Loucy (cell line): ENCODE measurements at regions not wholly inside any gene's neighbourhood (a gene's known extent, or its start where the extent isn't known, plus 50 kb on each side); places are given as distances from the start of the nearest gene placed in this dataset.

Experiments
- H2AFZ ChIP-seq: fragments of 200-600 bp; sonication (generic); 2 replicates; pipeline ENCODE4 v1.6.0; 2016; ENCODE audit warnings: antibody characterized with exemption, mild to moderate bottlenecking, low read length, moderate library complexity
- H3F3A ChIP-seq: fragments of 200-600 bp; 2 replicates; pipeline ENCODE4 v1.6.0; 2016; ENCODE audit warnings: antibody characterized with exemption, low read depth, mild to moderate bottlenecking
- H3K27me3 ChIP-seq: fragments of 200-600 bp; sonication (generic); 2 replicates; pipeline ENCODE4 v1.6.1; 2014; ENCODE audit warnings: low read length, mild to moderate bottlenecking; ENCODE audit not compliant: insufficient read depth, poor library complexity, severe bottlenecking
- H3K36me3 ChIP-seq: fragments of 200-600 bp; sonication (generic); 2 replicates; pipeline ENCODE4 v1.6.1; 2016; ENCODE audit warnings: low read length; ENCODE audit not compliant: insufficient read depth
- H3K4me1 ChIP-seq: fragments of 200-600 bp; sonication (generic); 2 replicates; pipeline ENCODE4 v1.5.1; 2014; ENCODE audit warnings: low read length, mild to moderate bottlenecking; ENCODE audit not compliant: insufficient read depth, poor library complexity, severe bottlenecking
- H3K4me2 ChIP-seq: fragments of 200-600 bp; sonication (generic); 2 replicates; pipeline ENCODE4 v1.6.0; 2014; ENCODE audit warnings: antibody characterized with exemption, low read length, low read depth, mild to moderate bottlenecking; ENCODE audit not compliant: poor library complexity, severe bottlenecking
- H3K4me3 ChIP-seq: fragments of 200-600 bp; sonication (generic); 2 replicates; pipeline ENCODE4 v1.5.1; 2014; ENCODE audit warnings: low read length, mild to moderate bottlenecking, mixed read lengths; ENCODE audit not compliant: poor library complexity, severe bottlenecking
- H3K79me2 ChIP-seq: fragments of 200-600 bp; sonication (generic); 2 replicates; pipeline ENCODE4 v1.6.1; 2014; ENCODE audit warnings: low read length; ENCODE audit not compliant: insufficient read depth
- H3K9ac ChIP-seq: fragments of 200-600 bp; sonication (generic); 2 replicates; pipeline ENCODE4 v1.6.0; 2014; ENCODE audit warnings: mild to moderate bottlenecking, low read depth, low read length, moderate library complexity; ENCODE audit not compliant: poor library complexity, severe bottlenecking
- H3K9me2 ChIP-seq: fragments of 200-600 bp; sonication (generic); replicated peaks from 2 replicates; pipeline ENCODE4 v1.6.1; 2016; ENCODE audit warnings: low read depth, low read length, mixed read lengths
- H3K9me3 ChIP-seq: fragments of 200-600 bp; sonication (generic); 2 replicates; pipeline ENCODE4 v1.6.1; 2014; ENCODE audit warnings: mild to moderate bottlenecking, antibody characterized with exemption, low read length, low read depth; ENCODE audit not compliant: insufficient read depth
- H4K20me1 ChIP-seq: fragments of 200-600 bp; sonication (generic); 2 replicates; pipeline ENCODE4 v1.6.0; 2014; ENCODE audit warnings: antibody characterized with exemption, low read length, mild to moderate bottlenecking; ENCODE audit not compliant: insufficient read depth, poor library complexity, severe bottlenecking
- EZH2phosphoT487 ChIP-seq: fragments of 200-600 bp; IDR thresholded peaks from 2 replicates; pipeline ENCODE4 v1.6.1; 2018; ENCODE audit warnings: antibody characterized with exemption, mild to moderate bottlenecking, moderate library complexity, borderline replicate concordance
- TF ChIP-seq, protein P1 (sequence below): fragments of 200-600 bp; sonication (generic); conservative IDR thresholded peaks from 2 replicates; pipeline ENCODE4 v1.5.1; 2014; ENCODE audit warnings: mild to moderate bottlenecking, antibody characterized with exemption, low read length

- Histone ChIP-seq H3K36me3 (no peaks in the 10 kb centered on the region), H4K20me1 (no peaks in the 10 kb centered on the region), H3K79me2 (no peaks in the 10 kb centered on the region), H3K27me3 (peaks cover 7% of the 10 kb centered on the region), H3K4me2 (no peak overlapping the region), H3K4me3 (no peak overlapping the region), H3K9me3 (no peaks in the 10 kb centered on the region), H3F3A (no peaks in the 10 kb centered on the region), H3K4me1 (no peaks in the 10 kb centered on the region), H3K9me2 (no peaks in the 10 kb centered on the region), H2AFZ (no peak overlapping the region), H3K9ac (no peak overlapping the region)
- TF ChIP-seq, protein P1, sequence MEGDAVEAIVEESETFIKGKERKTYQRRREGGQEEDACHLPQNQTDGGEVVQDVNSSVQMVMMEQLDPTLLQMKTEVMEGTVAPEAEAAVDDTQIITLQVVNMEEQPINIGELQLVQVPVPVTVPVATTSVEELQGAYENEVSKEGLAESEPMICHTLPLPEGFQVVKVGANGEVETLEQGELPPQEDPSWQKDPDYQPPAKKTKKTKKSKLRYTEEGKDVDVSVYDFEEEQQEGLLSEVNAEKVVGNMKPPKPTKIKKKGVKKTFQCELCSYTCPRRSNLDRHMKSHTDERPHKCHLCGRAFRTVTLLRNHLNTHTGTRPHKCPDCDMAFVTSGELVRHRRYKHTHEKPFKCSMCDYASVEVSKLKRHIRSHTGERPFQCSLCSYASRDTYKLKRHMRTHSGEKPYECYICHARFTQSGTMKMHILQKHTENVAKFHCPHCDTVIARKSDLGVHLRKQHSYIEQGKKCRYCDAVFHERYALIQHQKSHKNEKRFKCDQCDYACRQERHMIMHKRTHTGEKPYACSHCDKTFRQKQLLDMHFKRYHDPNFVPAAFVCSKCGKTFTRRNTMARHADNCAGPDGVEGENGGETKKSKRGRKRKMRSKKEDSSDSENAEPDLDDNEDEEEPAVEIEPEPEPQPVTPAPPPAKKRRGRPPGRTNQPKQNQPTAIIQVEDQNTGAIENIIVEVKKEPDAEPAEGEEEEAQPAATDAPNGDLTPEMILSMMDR, result no peak
- TF ChIP-seq EZH2phosphoT487, result no peak
Observed at GRCh38 chr7:39811161-39811614, 138.9 kb upstream of the CDK13 start.

DNA sequence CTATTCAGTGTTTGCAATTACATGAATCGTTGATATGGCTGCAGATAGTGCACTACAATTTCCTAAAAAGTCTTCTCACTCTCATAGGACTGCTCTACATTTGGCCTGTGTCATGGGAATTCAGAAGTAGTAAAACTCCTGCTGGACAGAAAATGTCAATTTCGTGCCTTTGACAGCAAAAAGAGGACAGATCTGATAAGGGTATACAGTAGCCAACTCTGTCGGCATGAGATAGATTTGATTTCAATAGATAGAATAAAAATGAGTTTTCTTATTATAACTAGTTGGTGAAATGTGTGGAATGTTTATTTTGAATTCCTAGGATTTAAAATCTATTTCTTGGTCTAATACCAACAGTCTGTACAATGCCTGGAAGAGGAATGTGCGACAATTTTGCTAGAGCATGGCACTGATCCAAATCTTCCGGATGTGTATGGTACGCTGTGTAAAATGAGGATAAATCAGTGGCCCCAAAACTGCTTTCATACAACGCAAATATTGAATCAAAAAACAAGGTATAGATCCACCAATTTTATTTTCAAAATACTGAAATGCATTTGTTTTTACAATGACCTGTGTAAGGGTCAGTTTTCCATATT is 133.5 kb upstream of the CDK13 start:
- no peaks in the 10 kb centered on the region for H3F3A ChIP-seq
- H4K20me1 ChIP-seq, result no peaks in the 10 kb centered on the region
- H3K4me3 ChIP-seq, result no peak overlapping the region
- TF ChIP-seq, protein P1, result no peak
- TF ChIP-seq EZH2phosphoT487, result no peak
- no peaks in the 10 kb centered on the region for H3K9me2 ChIP-seq
- H2AFZ ChIP-seq, result no peak overlapping the region
- no peak overlapping the region for H3K4me2 ChIP-seq
- no peaks in the 10 kb centered on the region for H3K79me2 ChIP-seq
- H3K4me1 ChIP-seq, result no peaks in the 10 kb centered on the region
- peaks cover 7% of the 10 kb centered on the region for H3K27me3 ChIP-seq
- no peak overlapping the region for H3K9ac ChIP-seq
- H3K9me3 ChIP-seq, result no peaks in the 10 kb centered on the region
- H3K36me3 ChIP-seq, result no peaks in the 10 kb centered on the region

GRCh38 chr7:39819514-39819913 is 130.5 kb upstream of the CDK13 start:
- Histone ChIP-seq H3K27me3 (peaks cover 7% of the 10 kb centered on the region), H2AFZ (no peak overlapping the region), H3K9me2 (no peaks in the 10 kb centered on the region), H3F3A (no peaks in the 10 kb centered on the region), H3K9me3 (no peaks in the 10 kb centered on the region), H3K79me2 (no peaks in the 10 kb centered on the region), H3K4me3 (no peak overlapping the region), H3K4me2 (no peak overlapping the region), H3K4me1 (no peaks in the 10 kb centered on the region), H4K20me1 (no peaks in the 10 kb centered on the region), H3K9ac (no peak overlapping the region), H3K36me3 (no peaks in the 10 kb centered on the region)
- TF ChIP-seq, protein P1, result no peak
- TF ChIP-seq EZH2phosphoT487, result no peak
